NCI-H2196 (cell line): ENCODE measurements at regions not wholly inside any gene's neighbourhood (a gene's known extent, or its start where the extent isn't known, plus 50 kb on each side); places are given as distances from the start of the nearest gene placed in this dataset.

Source experiments
- DNase-seq: peaks from one replicate; lab custom pipeline; 2025; ENCODE audit not compliant: unreplicated experiment; lab: John Stamatoyannopoulos, UW

DNA sequence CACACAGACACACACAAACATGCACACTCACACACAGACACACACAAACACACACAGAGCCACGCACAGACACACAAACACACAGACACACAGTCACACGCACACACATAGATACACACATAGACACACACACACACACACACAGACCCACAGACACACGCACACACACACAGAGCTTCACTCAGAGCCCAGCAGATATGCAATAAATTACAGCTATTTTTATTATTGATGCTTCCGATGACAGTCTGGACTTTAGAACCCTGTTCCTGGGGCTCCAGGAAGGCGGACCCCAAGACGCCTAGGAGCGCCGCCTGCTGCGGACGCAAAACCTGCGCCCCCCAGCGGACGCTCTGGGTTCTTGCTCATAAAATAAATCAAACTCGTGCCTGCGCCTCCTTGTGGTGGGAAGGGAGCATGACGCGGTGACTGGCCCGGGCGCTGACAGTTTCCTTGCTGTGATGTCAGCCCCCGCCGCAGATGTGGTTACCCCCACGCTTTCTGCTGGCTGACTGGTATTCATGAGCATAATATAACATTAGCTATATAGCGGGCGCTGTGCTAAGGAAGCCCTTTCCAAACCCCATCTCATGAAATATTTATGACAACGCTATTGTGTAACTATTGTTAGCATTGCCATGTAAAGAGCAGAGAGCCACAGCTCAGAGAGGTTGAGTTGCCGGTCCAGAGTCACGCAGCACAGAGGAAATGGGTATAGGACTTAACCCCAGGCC lies 64.4 kb upstream of the TM9SF2 start:
- DNase-seq: peak; percentile 66

DNA sequence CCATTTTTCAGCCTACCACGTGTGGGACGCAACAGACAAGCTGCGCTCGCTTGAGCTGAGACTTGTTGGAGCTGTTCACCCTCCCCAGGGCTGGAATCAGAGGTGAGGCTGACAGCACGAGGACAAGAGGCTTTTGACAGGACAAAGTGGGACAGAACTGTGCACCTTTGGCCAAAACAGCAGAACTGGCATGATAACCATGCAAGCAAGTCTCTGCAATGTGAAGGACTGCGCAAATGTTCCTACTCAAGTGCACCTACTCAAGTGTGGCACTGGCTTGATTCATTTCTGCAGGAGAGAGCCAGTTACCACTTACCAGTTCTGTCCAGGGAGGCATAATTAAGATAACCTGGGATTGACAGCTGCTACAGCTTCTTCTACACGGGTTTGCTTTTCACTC lies 62.2 kb upstream of the TM9SF2 start:
- no peak for DNase-seq

DNA sequence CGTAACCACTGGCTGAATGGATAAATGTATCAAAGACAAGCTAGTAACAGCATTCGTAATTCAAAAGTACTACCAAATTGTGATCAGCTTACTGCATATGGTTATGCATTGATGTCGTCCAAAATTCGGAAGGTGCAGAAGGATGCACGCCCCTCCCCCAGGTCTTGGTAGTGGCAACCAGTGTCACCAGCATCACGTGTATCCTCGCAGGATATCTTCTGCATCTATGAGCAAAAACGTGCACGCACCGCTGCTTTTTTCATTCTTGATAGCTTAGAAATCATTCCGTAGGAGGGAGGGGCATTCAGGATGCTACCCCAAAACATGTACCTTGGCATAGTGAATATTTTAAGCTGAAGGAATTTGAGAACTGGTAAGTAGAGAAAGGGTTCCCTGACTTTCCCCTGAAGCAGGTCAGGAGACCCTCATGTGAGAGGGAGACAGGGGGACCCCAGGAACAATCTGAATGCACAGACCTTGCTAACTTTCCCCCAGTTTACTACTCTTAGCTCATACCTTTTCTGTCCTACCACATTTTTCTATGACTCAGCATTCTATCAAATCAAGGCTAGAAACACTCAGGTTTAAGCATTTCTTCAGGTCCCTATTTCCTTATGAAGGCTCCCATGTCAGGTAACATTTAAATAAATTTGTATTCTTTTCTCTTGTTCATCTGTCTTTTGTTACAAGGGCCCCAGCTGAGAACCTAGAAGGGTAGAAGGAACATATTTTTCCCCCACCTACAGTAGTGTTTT lies 61.2 kb upstream of the TM9SF2 start:
- no peak for DNase-seq

DNA sequence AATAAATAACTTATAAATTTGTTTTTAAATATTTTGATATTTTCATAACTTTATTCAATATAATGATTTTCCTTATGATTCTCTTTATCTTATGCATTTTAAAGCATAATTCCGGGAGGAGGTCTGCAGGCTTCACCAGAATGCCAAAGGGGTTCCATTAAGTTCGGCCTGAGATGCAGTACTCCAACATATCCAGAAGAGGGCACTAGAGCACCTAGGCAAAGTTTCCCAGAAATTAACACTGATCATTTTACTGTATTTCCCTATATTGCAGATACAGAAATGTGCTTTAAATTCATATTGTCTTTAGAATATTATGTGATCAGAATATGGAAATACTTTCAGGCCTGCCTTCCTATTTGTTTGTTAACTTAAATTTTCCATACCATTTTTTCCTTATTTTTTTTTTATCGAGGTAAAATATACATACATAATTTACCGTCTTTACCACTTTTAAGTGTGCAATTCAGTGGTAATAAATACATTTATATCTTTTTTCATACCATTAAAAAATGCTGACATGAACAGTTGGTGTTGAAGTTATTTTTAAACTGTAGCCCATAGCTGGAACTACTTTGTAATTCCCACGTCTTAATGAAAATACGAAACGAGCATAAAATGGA lies 58.9 kb upstream of the TM9SF2 start:
- peak; percentile 18 for DNase-seq

DNA sequence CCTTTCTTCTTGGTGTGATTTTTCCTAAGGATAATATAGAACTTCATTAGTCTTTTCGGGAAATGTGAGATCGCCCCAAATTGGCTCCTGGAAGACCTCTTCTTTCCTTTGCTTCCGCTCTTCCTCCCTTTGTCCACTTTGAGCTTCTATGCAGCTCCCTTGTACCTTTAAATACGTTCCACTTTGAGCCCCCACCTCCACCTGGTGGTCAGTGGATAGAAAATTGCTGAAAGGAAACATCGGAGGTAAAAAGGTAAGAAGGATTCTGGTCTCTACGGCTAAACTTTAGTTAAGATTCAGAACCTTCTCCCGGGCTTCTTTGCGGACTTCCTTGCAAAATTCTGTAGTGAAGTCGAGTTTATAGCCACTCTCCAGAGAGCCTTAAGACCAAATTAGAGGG lies 55.0 kb upstream of the TM9SF2 start:
- DNase-seq: no peak

DNA sequence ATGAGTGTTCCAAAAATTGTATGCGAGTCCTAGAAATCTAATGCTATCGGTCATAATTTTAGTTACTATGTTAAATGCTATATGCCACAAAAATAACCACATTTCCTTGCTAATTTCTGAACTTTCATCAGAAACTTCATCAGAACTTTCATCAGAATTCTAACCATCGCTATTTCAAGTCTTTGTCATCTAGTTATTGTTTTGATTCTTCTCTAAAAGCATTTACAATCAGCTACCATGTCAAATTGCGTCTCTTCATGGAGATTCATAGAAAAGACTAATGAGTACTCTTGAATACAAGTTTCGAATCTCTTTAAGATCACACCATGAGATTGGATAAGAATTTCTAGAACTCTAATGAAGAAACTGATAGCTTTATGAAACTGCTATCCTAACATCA lies 52.7 kb upstream of the TM9SF2 start:
- DNase-seq: no peak

DNA sequence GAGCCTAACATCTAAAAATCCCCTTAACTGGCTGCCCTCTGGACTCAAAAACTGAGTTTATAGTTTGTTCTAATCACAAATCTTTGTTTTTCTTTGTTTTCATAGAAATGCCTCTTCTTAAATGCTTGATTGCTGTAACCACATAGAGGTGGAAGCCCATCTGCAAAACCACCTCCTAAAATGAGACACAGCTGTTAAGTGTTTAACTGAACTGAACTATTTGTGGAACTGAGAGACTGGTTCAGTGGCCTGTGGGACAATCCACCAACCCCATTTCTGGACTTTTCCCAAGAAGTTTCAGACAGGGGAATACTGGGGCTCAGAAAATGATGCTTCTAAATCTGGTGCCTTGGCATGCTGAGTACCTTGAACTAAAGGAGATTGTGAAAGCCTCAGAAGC lies 50.9 kb upstream of the TM9SF2 start:
- DNase-seq: no peak
